ENCODE measurements at regions not wholly inside any gene's neighbourhood (a gene's known extent, or its start where the extent isn't known, plus 50 kb on each side); places are given as distances from the start of the nearest gene placed in this dataset.

GRCh38 chr7:50152486-50152885 lies 59.4 kb upstream of the ZPBP start:
- Histone ChIP-seq H3K36me3 (ENCODE audit: control insufficient read depth in 2 of 2, extremely low read depth in 1 of 2, insufficient read depth in 2 of 2, low read length in 2 of 2) (no peaks in the 10 kb centered on the region), H3K9me3 (ENCODE audit: control insufficient read depth, low read depth, low read length) (no peaks in the 10 kb centered on the region), H3K9me1 (ENCODE audit: control insufficient read depth, extremely low read depth, insufficient read depth, low read length) (no peaks in the 10 kb centered on the region), H3K4me2 (ENCODE audit: control insufficient read depth, extremely low read depth, insufficient read depth, low read depth, low read length) (no peak overlapping the region), H3K27ac (ENCODE audit: control insufficient read depth, insufficient read depth, low read length) (no peak overlapping the region), H3K27me3 (ENCODE audit: control insufficient read depth, extremely low read depth, insufficient read depth, low read length) (no peaks in the 10 kb centered on the region), H2AFZ (ENCODE audit: control insufficient read depth, low read length) (no peak overlapping the region), H3K4me3 (ENCODE audit: control insufficient read depth in 2 of 3, extremely low read depth in 1 of 3, insufficient read depth in 2 of 3, low read depth in 1 of 3, low read length in 3 of 3) (no peak overlapping the region), H3K4me1 (ENCODE audit: control insufficient read depth, extremely low read depth, insufficient read depth, low read length) (no peaks in the 10 kb centered on the region), H3K79me2 (ENCODE audit: control insufficient read depth, insufficient read depth, low read length) (no peaks in the 10 kb centered on the region), H4K20me1 (ENCODE audit: control insufficient read depth, extremely low read depth, insufficient read depth, low read length) (no peaks in the 10 kb centered on the region), H3K9ac (ENCODE audit: control insufficient read depth, extremely low read depth, insufficient read depth, low read length) (no peak overlapping the region)
- no peak for TF ChIP-seq CTCF (optimal IDR thresholded peaks at IDR 0.05 in 1 of 3, IDR thresholded peaks at IDR 0.05 in 1 of 3, conservative IDR thresholded peaks at IDR 0.05 in 1 of 3; ENCODE audit: extremely low read depth in 1 of 3, insufficient read depth in 2 of 3, low read length in 3 of 3)
- TF ChIP-seq EZH2 (IDR thresholded peaks at IDR 0.05; ENCODE audit: low read length), result no peak
- dilution Hi-C loops (cut with MboI; ENCODE audit: extremely low pct_ligation_motif_present, low sequenced_read_pairs), result no loop called here
- no peak for FAIRE-seq
- no peak for DNase-seq (ENCODE audit: low read depth, low spot score)

- no peak for FAIRE-seq
- dilution Hi-C loops (cut with MboI; ENCODE audit: extremely low pct_ligation_motif_present, low sequenced_read_pairs), result no loop called here
- DNase-seq (ENCODE audit: low read depth, low spot score), result no peak
- no peaks in the 10 kb centered on the region for H3K36me3 ChIP-seq (ENCODE audit: control insufficient read depth in 2 of 2, extremely low read depth in 1 of 2, insufficient read depth in 2 of 2, low read length in 2 of 2)
- no peak overlapping the region for H3K4me2 ChIP-seq (ENCODE audit: control insufficient read depth, extremely low read depth, insufficient read depth, low read depth, low read length)
- no peak overlapping the region for H2AFZ ChIP-seq (ENCODE audit: control insufficient read depth, low read length)
- H3K4me3 ChIP-seq (ENCODE audit: control insufficient read depth in 2 of 3, extremely low read depth in 1 of 3, insufficient read depth in 2 of 3, low read depth in 1 of 3, low read length in 3 of 3), result no peak overlapping the region
- H3K4me1 ChIP-seq (ENCODE audit: control insufficient read depth, extremely low read depth, insufficient read depth, low read length), result no peaks in the 10 kb centered on the region
- H3K79me2 ChIP-seq (ENCODE audit: control insufficient read depth, insufficient read depth, low read length), result no peaks in the 10 kb centered on the region
- no peaks in the 10 kb centered on the region for H3K27me3 ChIP-seq (ENCODE audit: control insufficient read depth, extremely low read depth, insufficient read depth, low read length)
- H3K27ac ChIP-seq (ENCODE audit: control insufficient read depth, insufficient read depth, low read length), result no peak overlapping the region
- no peaks in the 10 kb centered on the region for H4K20me1 ChIP-seq (ENCODE audit: control insufficient read depth, extremely low read depth, insufficient read depth, low read length)
- TF ChIP-seq CTCF (optimal IDR thresholded peaks at IDR 0.05 in 1 of 3, IDR thresholded peaks at IDR 0.05 in 1 of 3, conservative IDR thresholded peaks at IDR 0.05 in 1 of 3; ENCODE audit: extremely low read depth in 1 of 3, insufficient read depth in 2 of 3, low read length in 3 of 3) (no peak), EZH2 (IDR thresholded peaks at IDR 0.05; ENCODE audit: low read length) (no peak)
- no peaks in the 10 kb centered on the region for H3K9me3 ChIP-seq (ENCODE audit: control insufficient read depth, low read depth, low read length)
- H3K9me1 ChIP-seq (ENCODE audit: control insufficient read depth, extremely low read depth, insufficient read depth, low read length), result no peaks in the 10 kb centered on the region
- no peak overlapping the region for H3K9ac ChIP-seq (ENCODE audit: control insufficient read depth, extremely low read depth, insufficient read depth, low read length)
Measured at GRCh38 chr7:50151661-50152060, 58.6 kb upstream of the ZPBP start.

Measured in keratinocyte (primary cell).